ENCODE measurements at regions not wholly inside any gene's neighbourhood (a gene's known extent, or its start where the extent isn't known, plus 50 kb on each side); places are given as distances from the start of the nearest gene placed in this dataset.

- TF ChIP-seq CTCF (IDR thresholded peaks at IDR 0.05; ENCODE audit: poor library complexity, severe bottlenecking) (no peak), POLR2AphosphoS5 (IDR thresholded peaks at IDR 0.05) (no peak), RAD21 (conservative IDR thresholded peaks at IDR 0.05) (no peak)
Measured at GRCh38 chr2:184114439-184114838, 483.9 kb upstream of the ZNF804A start.
